Gastrocnemius medialis (tissue), 4 donors: ENCODE measurements at regions not wholly inside any gene's neighbourhood (a gene's known extent, or its start where the extent isn't known, plus 50 kb on each side); places are given as distances from the start of the nearest gene placed in this dataset.
A peak's percentile ranks its signal among the peaks of the same experiment; 100 is the strongest.

ENCODE experiments used
- ATAC-seq, 2 donors: fragments of 150-250 bp; one replicate each; pipeline ENCODE4 v1.9.1; 2016
- DNase-seq, 2 donors: peaks; one replicate each; pipeline ENCODE4 v3.0.0-alpha.2; 2019
- H3K27ac ChIP-seq, 4 donors: fragments of 200-600 bp; sonication (generic); 1 replicate in 1 of 4; 2 replicates in 3 of 4; pipeline ENCODE4 v1.5.1; 2016 to 2018; ENCODE audit warnings: mild to moderate bottlenecking in 2 of 4, moderate library complexity in 1 of 4
- H3K27me3 ChIP-seq, 3 donors: fragments of 200-600 bp; sonication (generic) in 2 of 3; 1 replicate in 1 of 3; 2 replicates in 2 of 3; pipeline versions ENCODE4 v1.5.1 to v1.6.0; 2016 to 2019; ENCODE audit warnings: mild to moderate bottlenecking in 1 of 3, moderate library complexity in 1 of 3
- H3K36me3 ChIP-seq, 2 donors: fragments of 200-600 bp; sonication (generic) in 1 of 2; one replicate each; pipeline ENCODE4 v1.5.1; 2017 to 2018
- H3K4me1 ChIP-seq, 2 donors: fragments of 200-600 bp; sonication (generic) in 1 of 2; one replicate each; pipeline ENCODE4 v1.5.1; 2016 to 2017; ENCODE audit warnings: mild to moderate bottlenecking in 2 of 2
- H3K4me3 ChIP-seq, 4 donors: fragments of 200-600 bp; sonication (generic) in 3 of 4; 1 replicate in 1 of 4; 2 replicates in 3 of 4; pipeline ENCODE4 v1.5.1; 2016 to 2019; ENCODE audit warnings: mild to moderate bottlenecking in 2 of 4
- H3K9me3 ChIP-seq, 3 donors: fragments of 200-600 bp; sonication (generic) in 2 of 3; 1 replicate in 1 of 3; 2 replicates in 2 of 3; pipeline ENCODE4 v1.5.1; 2016 to 2019
- POLR2A ChIP-seq, 2 donors: fragments of 450-650 bp; IDR thresholded peaks; one replicate each; pipeline ENCODE4 v1.6.1; 2017; ENCODE audit warnings: antibody characterized with exemption in 2 of 2, mild to moderate bottlenecking in 2 of 2, moderate library complexity in 2 of 2
- in situ Hi-C, 4 donors: fragments of 200-750 bp; cut with MboI; loops; one replicate each; pipeline versions ENCODE4 v1.15.0 to v1.8.0; 2017; ENCODE audit warnings: low sequenced_read_pairs in 4 of 4
- intact Hi-C: fragments of 100-400 bp; cut with DNase I; formaldehyde crosslinking; loops from one replicate; pipeline ENCODE4 v1.15.1; 2023; ENCODE audit warnings: low total_unique reads
- TF ChIP-seq, protein P1 (sequence below), 5 experiments: fragments of 450-650 bp in 3 of 5; fragments of 200-600 bp in 2 of 5; sonication (generic) in 2 of 5; IDR thresholded peaks in 4 of 5; conservative IDR thresholded peaks in 1 of 5; 1 replicate in 4 of 5; 2 replicates in 1 of 5; pipeline ENCODE4 v1.5.1; 2016 to 2019; ENCODE audit warnings: antibody characterized with exemption in 5 of 5, mild to moderate bottlenecking in 3 of 5, moderate library complexity in 3 of 5

DNA sequence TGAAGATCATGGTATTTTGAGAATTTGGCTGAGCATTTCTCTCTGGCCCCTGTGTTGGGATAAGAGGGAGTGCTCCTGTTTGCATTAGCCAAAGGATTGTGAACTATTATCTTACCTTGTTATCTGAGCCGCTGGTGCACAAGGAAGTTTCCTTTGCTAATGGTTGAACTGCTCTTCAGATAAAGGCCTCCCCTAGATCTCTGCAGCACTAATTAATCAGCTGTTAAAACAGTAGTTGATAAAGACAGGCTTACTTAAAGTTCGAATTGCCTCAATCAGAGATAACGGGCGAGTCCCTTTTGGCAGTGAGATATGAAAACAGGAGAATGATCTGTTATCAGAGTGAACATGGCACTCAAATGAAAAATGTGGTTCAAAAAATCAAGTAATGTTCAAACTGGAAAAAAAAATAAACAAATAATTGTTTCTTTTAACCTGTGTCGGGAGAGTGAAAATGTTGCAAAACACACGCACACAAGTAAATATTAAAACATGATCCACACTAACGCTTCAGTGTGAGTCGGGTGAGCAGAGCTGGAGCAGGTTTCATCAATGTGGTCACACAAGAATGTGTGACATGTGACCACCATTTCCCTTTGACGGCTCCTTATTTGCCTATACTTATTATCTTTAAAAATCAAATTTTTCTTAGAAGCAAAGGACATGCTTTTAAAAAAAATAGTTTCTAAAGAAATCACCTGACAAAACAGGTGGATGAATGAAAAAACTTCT is 469.1 kb downstream of the SOX2 start:
- no peak for ATAC-seq
- TF ChIP-seq, protein P1, sequence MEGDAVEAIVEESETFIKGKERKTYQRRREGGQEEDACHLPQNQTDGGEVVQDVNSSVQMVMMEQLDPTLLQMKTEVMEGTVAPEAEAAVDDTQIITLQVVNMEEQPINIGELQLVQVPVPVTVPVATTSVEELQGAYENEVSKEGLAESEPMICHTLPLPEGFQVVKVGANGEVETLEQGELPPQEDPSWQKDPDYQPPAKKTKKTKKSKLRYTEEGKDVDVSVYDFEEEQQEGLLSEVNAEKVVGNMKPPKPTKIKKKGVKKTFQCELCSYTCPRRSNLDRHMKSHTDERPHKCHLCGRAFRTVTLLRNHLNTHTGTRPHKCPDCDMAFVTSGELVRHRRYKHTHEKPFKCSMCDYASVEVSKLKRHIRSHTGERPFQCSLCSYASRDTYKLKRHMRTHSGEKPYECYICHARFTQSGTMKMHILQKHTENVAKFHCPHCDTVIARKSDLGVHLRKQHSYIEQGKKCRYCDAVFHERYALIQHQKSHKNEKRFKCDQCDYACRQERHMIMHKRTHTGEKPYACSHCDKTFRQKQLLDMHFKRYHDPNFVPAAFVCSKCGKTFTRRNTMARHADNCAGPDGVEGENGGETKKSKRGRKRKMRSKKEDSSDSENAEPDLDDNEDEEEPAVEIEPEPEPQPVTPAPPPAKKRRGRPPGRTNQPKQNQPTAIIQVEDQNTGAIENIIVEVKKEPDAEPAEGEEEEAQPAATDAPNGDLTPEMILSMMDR (IDR thresholded peaks at IDR 0.05 in 4 of 5, conservative IDR thresholded peaks at IDR 0.05 in 1 of 5), result no peak
- no peak for TF ChIP-seq POLR2A (IDR thresholded peaks at IDR 0.05)
- Histone ChIP-seq H3K9me3 (no peaks in the 10 kb centered on the region), H3K27me3 (no peaks in the 10 kb centered on the region), H3K36me3 (no peaks in the 10 kb centered on the region), H3K4me1 (no peaks in the 10 kb centered on the region), H3K4me3 (no peak overlapping the region), H3K27ac (no peak overlapping the region)
- no peak for DNase-seq
- intact Hi-C loops (no loop called here), in situ Hi-C loops (no loop called here)

DNA sequence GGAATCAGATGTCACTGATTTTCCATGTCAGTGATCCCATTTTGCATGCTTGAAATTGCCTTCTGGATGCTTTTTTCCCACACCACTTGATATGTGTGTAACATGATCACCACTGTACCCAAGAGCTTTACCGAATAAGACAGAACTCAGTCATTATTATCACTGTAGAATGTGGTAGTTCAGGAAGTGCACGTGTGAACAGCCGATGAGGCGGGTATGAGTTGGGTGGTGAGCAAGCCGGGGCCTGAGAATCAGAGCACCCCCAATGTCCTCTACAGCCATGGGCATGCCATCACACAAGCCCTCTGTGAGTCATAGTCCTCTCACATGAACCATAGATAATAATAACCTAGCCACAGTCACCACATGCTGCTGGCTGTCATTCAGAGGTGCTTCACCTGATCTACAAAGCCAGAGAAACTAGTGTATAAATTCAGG is 470.8 kb downstream of the SOX2 start:
- TF ChIP-seq, protein P1 (IDR thresholded peaks at IDR 0.05 in 4 of 5, conservative IDR thresholded peaks at IDR 0.05 in 1 of 5), result no peak
- TF ChIP-seq POLR2A (IDR thresholded peaks at IDR 0.05), result no peak
- Histone ChIP-seq H3K36me3 (no peaks in the 10 kb centered on the region), H3K4me1 (no peaks in the 10 kb centered on the region), H3K4me3 (no peak overlapping the region), H3K27ac (no peak overlapping the region), H3K9me3 (no peaks in the 10 kb centered on the region), H3K27me3 (no peaks in the 10 kb centered on the region)
- ATAC-seq (peak in 1 of 2 donors; percentile 70), DNase-seq (peak in 1 of 2 donors; percentile 15)
- in situ Hi-C loops (no loop called here), intact Hi-C loops (no loop called here)

DNA sequence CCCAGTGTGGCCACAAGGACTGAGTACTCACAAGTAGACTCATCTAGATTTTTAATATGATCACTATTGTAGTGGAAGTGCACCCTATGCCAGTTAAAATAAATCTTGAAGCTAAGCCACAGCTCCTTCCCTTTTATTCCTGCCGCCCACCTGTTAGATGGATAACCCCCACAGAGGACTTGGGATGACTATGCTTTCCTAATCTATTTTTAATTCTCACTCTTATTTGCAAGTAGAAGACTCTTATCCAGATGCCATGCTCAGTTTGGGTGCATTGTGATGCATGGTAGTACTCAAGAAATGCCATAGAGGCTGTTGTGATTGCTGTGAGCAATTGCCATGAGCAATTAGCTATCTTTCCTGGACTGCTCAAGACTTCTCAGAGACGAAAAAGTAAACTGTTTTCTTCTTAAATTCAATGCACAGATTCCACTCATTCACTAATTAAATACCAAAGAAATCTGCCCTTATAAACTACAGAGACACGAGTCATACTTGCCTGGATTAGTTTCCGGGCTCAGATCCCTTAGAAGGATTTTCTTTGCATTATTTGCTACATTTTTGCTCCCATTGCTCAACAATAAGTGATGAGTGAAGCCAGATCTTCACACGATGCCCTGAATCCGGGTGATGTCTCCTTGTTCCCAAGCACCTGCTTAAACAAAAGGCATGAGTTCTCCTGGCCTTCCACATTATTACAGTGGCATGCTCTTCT is 472.1 kb downstream of the SOX2 start:
- no peak overlapping the region for H3K27ac ChIP-seq
- no peaks in the 10 kb centered on the region for H3K36me3 ChIP-seq
- no peak for DNase-seq
- no peak for ATAC-seq
- no peaks in the 10 kb centered on the region for H3K4me1 ChIP-seq
- H3K27me3 ChIP-seq, result no peaks in the 10 kb centered on the region
- TF ChIP-seq, protein P1 (IDR thresholded peaks at IDR 0.05 in 4 of 5, conservative IDR thresholded peaks at IDR 0.05 in 1 of 5), result no peak
- no peak for TF ChIP-seq POLR2A (IDR thresholded peaks at IDR 0.05)
- no peak overlapping the region for H3K4me3 ChIP-seq
- intact Hi-C loops (no loop called here), in situ Hi-C loops (no loop called here)
- no peaks in the 10 kb centered on the region for H3K9me3 ChIP-seq

DNA sequence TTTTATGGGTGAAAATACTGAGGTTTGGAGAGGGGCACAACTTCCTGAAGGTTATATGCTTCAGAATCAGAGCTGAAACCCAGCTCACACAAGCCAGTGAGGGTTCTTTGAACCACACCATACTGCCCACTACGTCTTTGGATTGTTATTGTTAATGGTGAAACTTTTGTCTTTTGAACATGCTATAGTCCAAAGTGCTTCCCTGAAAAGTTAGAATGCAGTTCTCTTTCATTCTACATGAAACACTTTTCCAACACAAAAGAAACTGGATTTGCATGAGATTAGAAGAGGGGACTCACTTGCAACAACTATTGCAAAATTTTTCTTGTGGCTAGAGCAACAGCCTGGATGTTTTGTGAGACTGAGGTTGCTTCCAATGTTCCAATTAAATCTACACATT is 473.6 kb downstream of the SOX2 start:
- no peak overlapping the region for H3K4me3 ChIP-seq
- H3K36me3 ChIP-seq, result no peaks in the 10 kb centered on the region

More for the DNA sequence above, 473.6 kb downstream of the SOX2 start:
- in situ Hi-C loops, result no loop called here
- TF ChIP-seq POLR2A (IDR thresholded peaks at IDR 0.05), result no peak
- TF ChIP-seq, protein P1 (IDR thresholded peaks at IDR 0.05 in 4 of 5, conservative IDR thresholded peaks at IDR 0.05 in 1 of 5), result no peak
- Histone ChIP-seq H3K27ac (no peak overlapping the region), H3K4me1 (no peaks in the 10 kb centered on the region), H3K27me3 (no peaks in the 10 kb centered on the region), H3K9me3 (no peaks in the 10 kb centered on the region)
- DNase-seq (no peak), ATAC-seq (no peak)
- intact Hi-C loops, result no loop called here
